GM12892 (cell line): ENCODE measurements at regions not wholly inside any gene's neighbourhood (a gene's known extent, or its start where the extent isn't known, plus 50 kb on each side); places are given as distances from the start of the nearest gene placed in this dataset.

Experiments
- DNase-seq: peaks from one replicate; pipeline ENCODE4 v3.0.0; 2011; ENCODE audit not compliant: insufficient read length
- FAIRE-seq: peaks from 2 replicates; lab custom pipeline; 2011; peaks lifted over from hg19 to GRCh38; lab: Jason Lieb, UNC
- POLR2A ChIP-seq: IDR thresholded peaks from 2 replicates; pipeline ENCODE4 v1.6.1; 2011; ENCODE audit warnings: low read depth, low read length, control low read depth
- POLR2AphosphoS5 ChIP-seq: IDR thresholded peaks from 2 replicates; pipeline ENCODE4 v1.6.1; 2011; ENCODE audit warnings: low read depth, low read length, control low read depth
- TAF1 ChIP-seq: IDR thresholded peaks from 2 replicates; pipeline ENCODE4 v1.6.1; 2011; ENCODE audit warnings: low read depth, mild to moderate bottlenecking, control low read depth, low read length, borderline replicate concordance

GRCh38 chr21:24881506-24881905 lies 725.8 kb downstream of the MRPL39 start:
- DNase-seq (no peak), FAIRE-seq (no peak)
- no peak for TF ChIP-seq POLR2AphosphoS5
- TF ChIP-seq POLR2A: no peak

GRCh38 chr21:24870633-24871032 lies 736.6 kb downstream of the MRPL39 start:
- DNase-seq (no peak), FAIRE-seq (no peak)
- TF ChIP-seq POLR2AphosphoS5: no peak
- TF ChIP-seq TAF1: no peak
- no peak for TF ChIP-seq POLR2A

GRCh38 chr21:24869862-24870261 lies 737.4 kb downstream of the MRPL39 start:
- TF ChIP-seq POLR2AphosphoS5 (no peak), POLR2A (no peak), TAF1 (no peak)
- FAIRE-seq (no peak), DNase-seq (no peak)

DNA sequence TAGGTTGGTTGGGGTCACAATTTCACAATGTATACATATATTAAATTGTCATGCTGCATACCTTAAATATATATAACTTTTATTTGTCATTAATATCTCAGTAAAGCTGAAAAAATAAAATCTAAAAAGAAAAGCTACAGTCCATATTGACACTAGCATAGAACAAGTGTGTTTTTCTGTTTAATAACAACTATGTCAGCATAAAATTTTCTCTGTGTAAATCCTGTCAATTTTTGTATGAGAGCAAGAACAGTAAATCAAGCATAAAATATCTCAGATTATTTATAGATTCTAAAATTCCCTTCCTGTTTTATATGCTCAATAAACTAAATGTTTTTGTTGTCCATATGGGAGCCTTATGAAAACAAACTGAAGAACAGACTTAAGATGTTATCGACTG lies 739.2 kb downstream of the MRPL39 start:
- DNase-seq (no peak), FAIRE-seq (no peak)
- TF ChIP-seq POLR2AphosphoS5: no peak
- TF ChIP-seq TAF1: no peak
- no peak for TF ChIP-seq POLR2A

- no peak for FAIRE-seq
- DNase-seq: no peak
- TF ChIP-seq TAF1: no peak
- no peak for TF ChIP-seq POLR2AphosphoS5
- TF ChIP-seq POLR2A: no peak
Measured at GRCh38 chr21:24861471-24861870, 745.8 kb downstream of the MRPL39 start.

DNA sequence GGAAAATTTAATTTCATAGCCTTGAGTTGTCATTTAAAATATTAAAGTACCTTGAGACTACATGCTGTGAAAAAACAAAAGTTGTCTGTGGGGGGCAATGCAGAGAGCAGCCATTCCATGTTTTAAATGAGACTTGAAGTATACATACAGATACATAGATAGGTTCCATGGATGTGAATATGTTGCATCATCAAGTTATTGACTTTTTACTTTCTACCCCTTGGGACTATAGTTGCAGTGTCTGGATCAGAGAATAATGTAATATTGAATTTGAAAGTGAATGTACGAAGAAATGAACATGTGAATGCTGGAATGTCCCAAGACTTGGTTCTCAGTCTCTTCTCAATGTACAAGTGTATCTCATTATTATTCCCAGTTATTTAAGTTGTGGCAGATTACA lies 751.0 kb downstream of the MRPL39 start:
- TF ChIP-seq TAF1: no peak
- no peak for TF ChIP-seq POLR2A
- no peak for TF ChIP-seq POLR2AphosphoS5
- no peak for FAIRE-seq
- DNase-seq: no peak

DNA sequence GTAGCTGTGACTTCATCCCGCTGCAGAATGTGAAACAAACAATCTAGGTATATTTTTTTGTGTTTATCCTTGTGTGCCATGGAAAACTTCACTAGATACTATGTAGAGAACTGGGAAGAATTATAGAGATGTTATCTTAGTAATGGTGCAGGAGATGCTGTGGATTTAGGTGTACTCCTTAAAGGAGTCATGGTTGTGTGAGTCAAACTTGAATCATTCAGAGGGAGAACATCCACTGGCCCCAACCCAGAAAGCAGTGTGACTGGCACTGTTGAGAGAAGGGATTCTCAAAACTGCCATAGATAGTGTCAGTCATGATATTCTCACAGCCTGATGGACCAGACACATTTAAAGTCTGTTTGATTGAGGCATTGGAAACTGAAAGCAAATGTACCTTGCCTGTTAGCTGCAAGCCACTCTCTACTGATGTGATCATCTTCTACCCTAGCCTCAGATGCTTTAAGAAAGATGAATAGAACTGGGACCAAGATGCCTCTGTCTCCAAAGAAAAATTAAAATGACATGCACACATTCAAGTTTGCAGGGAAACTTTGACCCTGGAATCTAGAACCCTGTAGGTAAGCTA lies 754.6 kb downstream of the MRPL39 start:
- FAIRE-seq (no peak), DNase-seq (no peak)
- TF ChIP-seq POLR2AphosphoS5 (no peak), TAF1 (no peak), POLR2A (no peak)

GRCh38 chr21:24850121-24850520 lies 757.2 kb downstream of the MRPL39 start:
- TF ChIP-seq POLR2AphosphoS5 (no peak), TAF1 (no peak), POLR2A (no peak)
- no peak for DNase-seq
- no peak for FAIRE-seq

GRCh38 chr21:24844671-24845070 lies 762.6 kb downstream of the MRPL39 start:
- TF ChIP-seq TAF1: no peak
- DNase-seq (no peak), FAIRE-seq (no peak)

DNA sequence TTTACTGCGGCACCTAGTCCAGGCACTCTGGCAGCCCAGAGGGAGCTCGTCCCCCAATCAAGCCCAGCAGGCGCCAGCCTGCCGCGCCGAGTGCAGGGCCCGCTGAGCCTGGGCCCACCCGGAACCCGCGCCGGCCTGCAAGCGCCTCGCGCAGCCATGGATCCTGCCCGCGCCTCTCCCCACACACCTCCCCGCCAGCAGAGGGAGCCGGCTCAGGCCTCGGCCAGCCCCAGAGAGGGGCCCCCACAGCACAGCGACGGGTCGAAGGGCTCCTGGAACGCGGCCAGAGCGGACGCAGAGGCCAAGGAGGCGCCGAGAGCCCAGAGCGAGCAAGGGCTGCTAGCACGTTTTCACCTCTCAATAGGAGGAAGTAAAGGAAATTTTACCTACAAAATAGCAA lies 767.0 kb downstream of the MRPL39 start:
- TF ChIP-seq POLR2A: no peak
- no peak for FAIRE-seq
- DNase-seq: no peak

DNA sequence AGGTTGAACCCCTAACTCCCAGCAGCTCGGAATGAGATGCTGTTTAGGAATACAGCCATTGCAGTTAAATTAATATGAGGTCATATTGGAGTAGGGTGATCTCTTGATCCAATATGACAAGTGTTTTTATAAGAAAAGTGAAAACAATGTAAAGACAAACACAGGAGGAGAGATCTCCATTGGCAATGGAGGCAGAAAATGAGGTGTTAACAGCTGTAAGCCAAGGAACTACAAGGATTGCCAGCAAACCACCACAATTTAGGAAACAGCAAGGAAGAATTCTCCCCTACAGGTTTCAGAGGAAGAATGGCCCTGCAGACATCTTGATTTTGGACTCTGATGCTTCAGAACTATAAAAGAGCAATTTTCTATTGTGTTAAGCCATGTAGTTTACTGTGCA lies 774.3 kb downstream of the MRPL39 start:
- no peak for DNase-seq
- TF ChIP-seq POLR2A: no peak
- no peak for TF ChIP-seq TAF1
- TF ChIP-seq POLR2AphosphoS5: no peak
- FAIRE-seq: no peak

DNA sequence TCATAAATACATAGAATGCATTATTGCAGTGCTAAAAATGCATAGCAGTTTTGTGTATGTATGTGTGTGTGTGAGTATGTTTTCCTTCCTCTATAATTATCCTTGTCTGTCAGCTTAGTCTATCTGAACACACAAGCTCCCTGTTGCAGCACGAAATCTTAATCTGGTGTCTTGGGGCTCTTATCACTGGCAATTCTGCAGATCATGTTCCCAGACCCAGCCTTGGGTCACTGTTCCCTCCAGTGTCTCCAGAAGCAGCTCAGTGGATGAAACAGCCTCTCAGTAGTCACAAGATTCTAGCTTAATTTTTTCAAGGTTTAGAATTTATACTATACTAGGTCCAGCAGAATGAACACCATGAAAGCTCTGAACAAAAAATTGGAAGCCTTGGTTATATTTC lies 777.9 kb downstream of the MRPL39 start:
- no peak for TF ChIP-seq POLR2AphosphoS5
- TF ChIP-seq TAF1: no peak
- TF ChIP-seq POLR2A: no peak
- DNase-seq (no peak), FAIRE-seq (no peak)

DNA sequence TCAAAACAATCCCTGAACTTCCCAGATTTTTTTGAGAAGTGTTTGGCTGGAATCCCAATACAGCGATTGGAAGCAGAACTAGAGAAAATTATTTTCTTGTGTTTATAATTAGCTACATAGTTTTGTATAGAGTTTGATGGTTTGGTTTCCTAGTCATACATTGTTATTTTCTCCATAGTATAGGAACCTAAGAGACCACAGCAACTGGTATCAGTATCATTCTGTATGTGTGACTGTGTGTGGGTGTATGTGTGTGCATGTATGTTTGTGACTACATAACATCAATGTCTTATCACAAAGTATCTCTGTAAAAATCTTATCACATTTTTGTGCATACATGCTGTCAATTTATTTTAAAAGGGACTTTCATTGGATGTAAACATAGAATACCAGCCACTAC lies 780.5 kb downstream of the MRPL39 start:
- FAIRE-seq (no peak), DNase-seq (no peak)
- no peak for TF ChIP-seq POLR2A
- no peak for TF ChIP-seq POLR2AphosphoS5
- TF ChIP-seq TAF1: no peak
